DOHH2 (cell line): ENCODE measurements at regions not wholly inside any gene's neighbourhood (a gene's known extent, or its start where the extent isn't known, plus 50 kb on each side); places are given as distances from the start of the nearest gene placed in this dataset.

ENCODE experiments used
- H3F3A ChIP-seq: fragments of 200-600 bp; sonication (generic), shearing (Covaris generic); 2 replicates; pipeline ENCODE4 v1.6.0; 2016; ENCODE audit warnings: antibody characterized with exemption, mild to moderate bottlenecking; ENCODE audit not compliant: control insufficient read depth, insufficient read depth
- H3K27ac ChIP-seq: fragments of 200-600 bp; sonication (generic); 2 replicates; pipeline ENCODE4 v1.5.1; 2014; ENCODE audit warnings: low read depth, mild to moderate bottlenecking, low read length, moderate library complexity
- H3K27me3 ChIP-seq: fragments of 200-600 bp; sonication (generic); 2 replicates; pipeline ENCODE4 v1.6.1; 2014; ENCODE audit warnings: mild to moderate bottlenecking, low read length, mixed read lengths; ENCODE audit not compliant: control insufficient read depth
- H3K36me3 ChIP-seq: fragments of 200-600 bp; sonication (generic); 2 replicates; pipeline ENCODE4 v1.6.1; 2014; ENCODE audit warnings: mild to moderate bottlenecking, low read length, moderate library complexity, mixed read lengths; ENCODE audit not compliant: control insufficient read depth
- H3K4me1 ChIP-seq: fragments of 200-600 bp; sonication (generic); 2 replicates; pipeline ENCODE4 v1.6.1; 2014; ENCODE audit warnings: mild to moderate bottlenecking, low read length, mixed read lengths; ENCODE audit not compliant: control insufficient read depth
- H3K4me2 ChIP-seq: fragments of 200-600 bp; sonication (generic); 2 replicates; pipeline ENCODE4 v1.6.0; 2014; ENCODE audit warnings: mild to moderate bottlenecking, low read length, moderate library complexity
- H3K4me3 ChIP-seq: fragments of 200-600 bp; sonication (generic); 2 replicates; pipeline ENCODE4 v1.5.1; 2014; ENCODE audit warnings: mild to moderate bottlenecking, low read length, mixed read lengths
- H3K79me2 ChIP-seq: fragments of 200-600 bp; sonication (generic); 2 replicates; pipeline ENCODE4 v1.6.1; 2014; ENCODE audit warnings: mild to moderate bottlenecking, low read length, mixed read lengths; ENCODE audit not compliant: control insufficient read depth
- H3K9me2 ChIP-seq: fragments of 200-600 bp; sonication (generic); replicated peaks from 2 replicates; pipeline ENCODE4 v1.6.1; 2014; ENCODE audit warnings: mild to moderate bottlenecking, low read length, mixed read lengths; ENCODE audit not compliant: control insufficient read depth
- H3K9me3 ChIP-seq: fragments of 200-600 bp; sonication (generic); 2 replicates; pipeline ENCODE4 v1.6.1; 2014; ENCODE audit warnings: antibody characterized with exemption, low read length, mixed read lengths; ENCODE audit not compliant: control insufficient read depth, insufficient read depth
- H4K20me1 ChIP-seq: fragments of 200-600 bp; sonication (generic); 2 replicates; pipeline ENCODE4 v1.6.0; 2014; ENCODE audit warnings: low read depth, mild to moderate bottlenecking, antibody characterized with exemption, low read length, moderate library complexity; ENCODE audit not compliant: control insufficient read depth, insufficient read depth
- EZH2phosphoT487 ChIP-seq: fragments of 200-600 bp; sonication (generic); IDR thresholded peaks from 2 replicates; pipeline ENCODE4 v1.6.1; 2017; ENCODE audit warnings: borderline replicate concordance, mild to moderate bottlenecking, antibody characterized with exemption, low read length, moderate library complexity, mixed read lengths
- TF ChIP-seq, protein P1 (sequence below): fragments of 200-600 bp; sonication (generic); IDR thresholded peaks from one replicate; pipeline ENCODE4 v1.5.1; 2014; ENCODE audit warnings: antibody characterized with exemption, mild to moderate bottlenecking, low read depth, low read length; ENCODE audit not compliant: poor library complexity, severe bottlenecking

DNA sequence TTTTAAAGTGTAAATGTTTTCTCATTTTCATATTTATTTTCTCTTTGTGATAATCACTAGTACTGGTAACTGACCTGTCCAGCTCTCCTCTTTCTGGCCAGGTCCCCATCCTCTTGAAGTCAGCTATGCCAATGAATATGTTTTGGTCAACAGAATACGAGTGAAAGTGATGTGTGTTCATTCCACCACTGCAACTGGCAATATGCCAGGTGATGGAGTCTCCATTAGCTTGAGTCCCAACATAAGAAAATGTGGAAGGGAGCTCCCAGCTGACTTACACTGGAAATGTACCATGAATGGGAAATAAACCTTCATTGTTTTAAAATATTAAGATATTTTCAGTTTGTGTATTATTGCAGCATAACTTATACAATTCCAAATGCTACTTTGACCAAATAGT lies 75.8 kb downstream of the CCDC34 start:
- H3K27me3 ChIP-seq, result no peaks in the 10 kb centered on the region
- no peak overlapping the region for H3K4me2 ChIP-seq
- H3K27ac ChIP-seq, result no peak overlapping the region
- no peak for TF ChIP-seq EZH2phosphoT487
- TF ChIP-seq, protein P1, sequence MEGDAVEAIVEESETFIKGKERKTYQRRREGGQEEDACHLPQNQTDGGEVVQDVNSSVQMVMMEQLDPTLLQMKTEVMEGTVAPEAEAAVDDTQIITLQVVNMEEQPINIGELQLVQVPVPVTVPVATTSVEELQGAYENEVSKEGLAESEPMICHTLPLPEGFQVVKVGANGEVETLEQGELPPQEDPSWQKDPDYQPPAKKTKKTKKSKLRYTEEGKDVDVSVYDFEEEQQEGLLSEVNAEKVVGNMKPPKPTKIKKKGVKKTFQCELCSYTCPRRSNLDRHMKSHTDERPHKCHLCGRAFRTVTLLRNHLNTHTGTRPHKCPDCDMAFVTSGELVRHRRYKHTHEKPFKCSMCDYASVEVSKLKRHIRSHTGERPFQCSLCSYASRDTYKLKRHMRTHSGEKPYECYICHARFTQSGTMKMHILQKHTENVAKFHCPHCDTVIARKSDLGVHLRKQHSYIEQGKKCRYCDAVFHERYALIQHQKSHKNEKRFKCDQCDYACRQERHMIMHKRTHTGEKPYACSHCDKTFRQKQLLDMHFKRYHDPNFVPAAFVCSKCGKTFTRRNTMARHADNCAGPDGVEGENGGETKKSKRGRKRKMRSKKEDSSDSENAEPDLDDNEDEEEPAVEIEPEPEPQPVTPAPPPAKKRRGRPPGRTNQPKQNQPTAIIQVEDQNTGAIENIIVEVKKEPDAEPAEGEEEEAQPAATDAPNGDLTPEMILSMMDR, result no peak
- no peaks in the 10 kb centered on the region for H3K36me3 ChIP-seq
- no peaks in the 10 kb centered on the region for H3K9me2 ChIP-seq
- peaks cover 12% of the 10 kb centered on the region for H3K9me3 ChIP-seq
- H4K20me1 ChIP-seq, result no peaks in the 10 kb centered on the region
- H3K4me1 ChIP-seq, result no peaks in the 10 kb centered on the region
- H3F3A ChIP-seq, result no peaks in the 10 kb centered on the region
- H3K79me2 ChIP-seq, result no peaks in the 10 kb centered on the region
- no peak overlapping the region for H3K4me3 ChIP-seq

DNA sequence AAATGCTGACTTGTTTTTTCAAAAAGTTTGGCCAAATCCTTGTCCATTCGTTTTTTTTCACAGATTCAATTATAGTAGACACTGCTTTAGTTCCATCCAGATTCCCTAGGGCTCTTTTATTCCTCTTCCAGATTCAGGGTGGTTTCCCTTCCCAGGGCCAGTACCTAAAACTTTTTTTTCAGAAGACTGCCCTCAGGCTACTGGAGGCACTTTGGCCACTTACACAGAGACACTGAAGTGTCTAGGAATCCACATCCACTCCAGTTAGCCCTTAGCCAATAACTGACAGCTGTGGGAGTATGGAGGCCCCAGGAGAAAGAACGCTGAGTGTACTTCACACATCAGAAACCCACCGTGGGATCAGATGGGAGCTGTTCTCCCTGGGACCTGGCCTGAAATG lies 77.3 kb downstream of the CCDC34 start:
- H3K27me3 ChIP-seq, result no peaks in the 10 kb centered on the region
- no peak overlapping the region for H3K27ac ChIP-seq
- H3F3A ChIP-seq, result no peaks in the 10 kb centered on the region
- H3K4me1 ChIP-seq, result no peaks in the 10 kb centered on the region
- H4K20me1 ChIP-seq, result no peaks in the 10 kb centered on the region
- H3K9me3 ChIP-seq, result no peaks in the 10 kb centered on the region; the same call in 1 of the 2 replicates
- H3K36me3 ChIP-seq, result no peaks in the 10 kb centered on the region
- H3K9me2 ChIP-seq, result no peaks in the 10 kb centered on the region
- no peak overlapping the region for H3K4me2 ChIP-seq
- H3K79me2 ChIP-seq, result no peaks in the 10 kb centered on the region
- no peak for TF ChIP-seq EZH2phosphoT487
- TF ChIP-seq, protein P1, result no peak
- H3K4me3 ChIP-seq, result no peak overlapping the region

DNA sequence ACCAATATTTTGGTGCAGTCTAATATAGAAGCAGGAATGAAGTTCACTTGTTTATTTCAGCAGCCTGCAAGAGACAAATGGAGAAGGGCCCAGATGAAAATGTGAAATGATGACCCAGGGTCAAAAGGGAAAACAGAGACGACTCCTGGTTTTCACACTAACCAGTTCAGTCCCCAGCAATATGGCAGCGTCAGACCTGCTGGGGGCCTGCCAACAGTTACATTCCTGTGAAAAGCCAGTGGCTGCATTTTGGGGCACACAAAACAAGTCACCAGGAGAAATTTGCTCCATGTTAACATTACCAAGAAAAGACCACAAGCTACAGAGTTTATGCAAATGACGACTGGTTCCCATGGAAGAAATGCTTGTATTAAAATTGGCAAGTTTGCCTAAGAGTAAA lies 80.2 kb downstream of the CCDC34 start:
- Histone ChIP-seq H3K79me2 (no peaks in the 10 kb centered on the region), H3K9me2 (no peaks in the 10 kb centered on the region), H3F3A (no peaks in the 10 kb centered on the region), H3K27me3 (no peaks in the 10 kb centered on the region), H3K4me2 (no peak overlapping the region), H3K4me1 (no peaks in the 10 kb centered on the region), H3K27ac (no peak overlapping the region), H3K9me3 (no peaks in the 10 kb centered on the region), H3K36me3 (no peaks in the 10 kb centered on the region), H3K4me3 (no peak overlapping the region), H4K20me1 (no peaks in the 10 kb centered on the region)
- TF ChIP-seq, protein P1, result no peak
- TF ChIP-seq EZH2phosphoT487, result no peak
